H1 (cell line): ENCODE measurements at regions not wholly inside any gene's neighbourhood (a gene's known extent, or its start where the extent isn't known, plus 50 kb on each side); places are given as distances from the start of the nearest gene placed in this dataset.
"Not testable (repeated sequence)": the region's sequence is repeated elsewhere in the genome, so short reads cannot be mapped to it uniquely, and the experiment has no call there.

Source experiments
- CTCF ChIA-PET: fragments of 300-600 bp; sonication (Branson Sonifier 250); formaldehyde crosslinking; loops from one replicate; lab custom pipeline; 2021; ENCODE audit not compliant: partially characterized antibody; lab: Charles Lee
- POLR2A ChIA-PET: fragments of 300-600 bp; sonication (Branson Sonifier 250); formaldehyde crosslinking; loops from one replicate; lab custom pipeline; 2021; ENCODE audit warnings: inconsistent platforms; ENCODE audit not compliant: partially characterized antibody; lab: Charles Lee
- DNase-seq, 2 experiments: peaks; one replicate each; pipeline versions ENCODE4 v3.0.0 to v3.0.0-alpha.2; 2010 to 2022; ENCODE audit warnings: low spot score in 2 of 2, low read depth in 1 of 2, mixed read lengths in 1 of 2
- FAIRE-seq: peaks from 2 replicates; lab custom pipeline; 2011; peaks lifted over from hg19 to GRCh38; lab: Jason Lieb, UNC
- H2AFZ ChIP-seq: 2 replicates; pipeline ENCODE4 v1.8.1; 2012; ENCODE audit warnings: low read length, inconsistent platforms
- H2AK5ac ChIP-seq: 2 replicates; pipeline ENCODE4 v1.6.1; 2013; ENCODE audit warnings: low read depth, low read length
- H2BK120ac ChIP-seq: replicated peaks from 2 replicates; pipeline ENCODE3; 2013; ENCODE audit warnings: low read depth, low read length, inconsistent platforms
- H2BK12ac ChIP-seq: 2 replicates; pipeline ENCODE4 v1.6.1; 2013; ENCODE audit warnings: low read depth, low read length
- H2BK15ac ChIP-seq: 2 replicates; pipeline ENCODE4 v1.6.1; 2013; ENCODE audit warnings: low read length
- H2BK20ac ChIP-seq: 2 replicates; pipeline ENCODE4 v1.6.1; 2013; ENCODE audit warnings: low read length
- H2BK5ac ChIP-seq: 2 replicates; pipeline ENCODE4 v1.6.1; 2013; ENCODE audit warnings: low read depth, low read length
- H3K14ac ChIP-seq: 2 replicates; pipeline ENCODE4 v1.6.1; 2013; ENCODE audit warnings: inconsistent platforms; ENCODE audit not compliant: insufficient read length
- H3K18ac ChIP-seq: 2 replicates; pipeline ENCODE4 v1.6.1; 2013; ENCODE audit warnings: low read length; ENCODE audit errors: extremely low read depth
- H3K23ac ChIP-seq: 2 replicates; pipeline ENCODE4 v1.6.1; 2013; ENCODE audit warnings: inconsistent platforms; ENCODE audit not compliant: insufficient read length
- H3K23me2 ChIP-seq: 2 replicates; pipeline ENCODE4 v1.6.1; 2013; ENCODE audit warnings: low read depth, low read length
- H3K27ac ChIP-seq: 2 replicates; pipeline ENCODE4 v1.6.1; 2011; ENCODE audit warnings: low read depth, low read length, inconsistent platforms
- H3K27me3 ChIP-seq, 4 experiments: replicated peaks in 1 of 4; 1 replicate in 1 of 4; 2 replicates in 3 of 4; pipeline versions ENCODE4 v1.6.1 to v1.8.1; 2011 to 2013; ENCODE audit warnings: low read length in 3 of 4, mild to moderate bottlenecking in 3 of 4, inconsistent platforms in 2 of 4, mixed read lengths in 2 of 4, moderate library complexity in 1 of 4; ENCODE audit not compliant: control insufficient read depth in 3 of 4, insufficient read depth in 3 of 4; ENCODE audit errors: extremely low read depth in 1 of 4
- H3K36me3 ChIP-seq, 4 experiments: 2 replicates each; pipeline versions ENCODE4 v1.6.1 to v1.8.1; 2011 to 2013; ENCODE audit warnings: mild to moderate bottlenecking in 4 of 4, low read length in 3 of 4, moderate library complexity in 2 of 4, control low read depth in 1 of 4, inconsistent platforms in 1 of 4; ENCODE audit not compliant: insufficient read depth in 4 of 4, control insufficient read depth in 2 of 4
- H3K4ac ChIP-seq: replicated peaks from 2 replicates; pipeline ENCODE3; 2013; ENCODE audit warnings: low read length, low read depth, mixed read lengths, inconsistent platforms; ENCODE audit not compliant: insufficient read length
- H3K4me1 ChIP-seq, 4 experiments: replicated peaks in 1 of 4; 1 replicate in 1 of 4; 2 replicates in 3 of 4; pipeline versions ENCODE4 v1.6.1 to v1.8.1; 2011 to 2013; ENCODE audit warnings: low read length in 3 of 4, inconsistent platforms in 2 of 4, mixed read lengths in 1 of 4; ENCODE audit not compliant: insufficient read depth in 4 of 4, control insufficient read depth in 3 of 4
- H3K4me2 ChIP-seq, 2 experiments: 2 replicates each; pipeline versions ENCODE4 v1.6.1 to v1.8.1; 2011 to 2013; ENCODE audit warnings: low read depth in 2 of 2, low read length in 2 of 2, control low read depth in 1 of 2, inconsistent platforms in 1 of 2, mild to moderate bottlenecking in 1 of 2; ENCODE audit not compliant: insufficient read depth in 1 of 2
- H3K4me3 ChIP-seq, 4 experiments: fragments of 200-600, 300-600 bp in 1 of 4; sonication (generic), shearing (Covaris generic), sonication (Bioruptor Twin) in 1 of 4; 2 replicates each; pipeline versions ENCODE4 v1.5.1 to v1.8.1; 2011 to 2016; ENCODE audit warnings: low read length in 4 of 4, low read depth in 3 of 4, control low read depth in 2 of 4, inconsistent platforms in 2 of 4, mild to moderate bottlenecking in 2 of 4, mixed read lengths in 1 of 4, moderate library complexity in 1 of 4; ENCODE audit not compliant: insufficient read depth in 2 of 4; ENCODE audit errors: extremely low read depth in 1 of 4
- H3K56ac ChIP-seq: replicated peaks from 2 replicates; pipeline ENCODE3; 2013; ENCODE audit warnings: low read depth, mild to moderate bottlenecking, mixed read lengths, low read length, inconsistent platforms; ENCODE audit not compliant: insufficient read length
- H3K79me1 ChIP-seq: 2 replicates; pipeline ENCODE4 v1.6.1; 2013; ENCODE audit warnings: low read depth, low read length, control low read depth
- H3K79me2 ChIP-seq, 2 experiments: 2 replicates each; pipeline versions ENCODE4 v1.6.1 to v1.8.1; 2012 to 2013; ENCODE audit warnings: low read length in 2 of 2, mild to moderate bottlenecking in 2 of 2, inconsistent platforms in 1 of 2; ENCODE audit not compliant: insufficient read depth in 2 of 2, control insufficient read depth in 1 of 2
- H3K9ac ChIP-seq, 4 experiments: replicated peaks in 1 of 4; 1 replicate in 1 of 4; 2 replicates in 3 of 4; pipeline versions ENCODE4 v1.6.1 to v1.8.1; 2011 to 2013; ENCODE audit warnings: low read depth in 3 of 4, low read length in 3 of 4, control low read depth in 2 of 4, mild to moderate bottlenecking in 2 of 4, moderate library complexity in 2 of 4, inconsistent platforms in 1 of 4; ENCODE audit errors: extremely low read depth in 1 of 4
- H3K9me3 ChIP-seq, 2 experiments: 2 replicates each; pipeline versions ENCODE4 v1.6.1 to v1.8.1; 2012 to 2013; ENCODE audit warnings: mild to moderate bottlenecking in 2 of 2, moderate library complexity in 2 of 2, control low read depth in 1 of 2, inconsistent platforms in 1 of 2, low read depth in 1 of 2, low read length in 1 of 2, mixed read lengths in 1 of 2; ENCODE audit not compliant: insufficient read depth in 2 of 2
- H4K20me1 ChIP-seq, 2 experiments: replicated peaks in 1 of 2; 2 replicates each; pipeline versions ENCODE3 to v1.8.1; 2011 to 2013; ENCODE audit warnings: inconsistent platforms in 2 of 2, low read length in 2 of 2, mild to moderate bottlenecking in 1 of 2; ENCODE audit not compliant: insufficient read depth in 2 of 2, control insufficient read depth in 1 of 2
- H4K5ac ChIP-seq: 2 replicates; pipeline ENCODE4 v1.6.1; 2013; ENCODE audit warnings: low read length, low read depth, mixed read lengths, inconsistent platforms; ENCODE audit not compliant: insufficient read length
- H4K8ac ChIP-seq: 2 replicates; pipeline ENCODE4 v1.8.0; 2013; ENCODE audit warnings: mild to moderate bottlenecking, moderate library complexity, low read length, inconsistent platforms; ENCODE audit not compliant: insufficient read depth; ENCODE audit errors: extremely low read depth
- H4K91ac ChIP-seq: replicated peaks from 2 replicates; pipeline ENCODE3; 2013; ENCODE audit warnings: low read length, mixed read lengths, inconsistent platforms; ENCODE audit not compliant: insufficient read length
- BCL11A ChIP-seq, 2 experiments: IDR thresholded peaks; one replicate each; pipeline ENCODE4 v1.6.1; 2011; ENCODE audit warnings: low read depth in 2 of 2, low read length in 2 of 2, mild to moderate bottlenecking in 2 of 2
- CBX5 ChIP-seq: fragments of 300-800, 300-1000 bp; sonication (generic); IDR thresholded peaks from 2 replicates; pipeline ENCODE4 v1.7.1; 2016; ENCODE audit warnings: antibody characterized with exemption, low read length, low read depth
- CBX8 ChIP-seq: fragments of 300-800, 300-1000 bp; sonication (generic); IDR thresholded peaks from 2 replicates; pipeline ENCODE4 v1.7.1; 2016; ENCODE audit warnings: low read depth, low read length, borderline replicate concordance
- KDM5A ChIP-seq: fragments of 200-600 bp; IDR thresholded peaks from 2 replicates; pipeline ENCODE4 v1.7.1; 2012; ENCODE audit warnings: mild to moderate bottlenecking, low read length, inconsistent platforms, mixed read lengths
- POU5F1 ChIP-seq: IDR thresholded peaks from 2 replicates; pipeline ENCODE4 v1.6.1; 2011; ENCODE audit warnings: low read depth, mild to moderate bottlenecking, low read length, moderate library complexity
- TAF7 ChIP-seq: optimal IDR thresholded peaks from 2 replicates; pipeline ENCODE3; 2011; ENCODE audit warnings: low read depth, mild to moderate bottlenecking, inconsistent platforms, low read length, moderate library complexity, borderline replicate concordance
- WGBS, 2 experiments: shearing (Covaris generic) in 1 of 2; methylation state at CpG; one replicate each; pipeline versions ENCODE4 v1.1.6 to v1.1.7; 2013 to 2015; ENCODE audit warnings: low lambda C conversion rate in 2 of 2, mixed read lengths in 2 of 2, inconsistent platforms in 1 of 2, low coverage in 1 of 2, missing lambda C conversion rate in 1 of 2; ENCODE audit not compliant: insufficient replicate concordance in 2 of 2, insufficient coverage in 1 of 2, insufficient read length in 1 of 2; ENCODE audit errors: extremely low coverage in 1 of 2, missing lambda C conversion rate in 1 of 2; 5-methylcytosine and 5-hydroxymethylcytosine counted together
- TF ChIP-seq, protein P1 (sequence below): IDR thresholded peaks from 2 replicates; pipeline ENCODE4 v1.6.1; 2012; ENCODE audit warnings: low read length, inconsistent platforms

DNA sequence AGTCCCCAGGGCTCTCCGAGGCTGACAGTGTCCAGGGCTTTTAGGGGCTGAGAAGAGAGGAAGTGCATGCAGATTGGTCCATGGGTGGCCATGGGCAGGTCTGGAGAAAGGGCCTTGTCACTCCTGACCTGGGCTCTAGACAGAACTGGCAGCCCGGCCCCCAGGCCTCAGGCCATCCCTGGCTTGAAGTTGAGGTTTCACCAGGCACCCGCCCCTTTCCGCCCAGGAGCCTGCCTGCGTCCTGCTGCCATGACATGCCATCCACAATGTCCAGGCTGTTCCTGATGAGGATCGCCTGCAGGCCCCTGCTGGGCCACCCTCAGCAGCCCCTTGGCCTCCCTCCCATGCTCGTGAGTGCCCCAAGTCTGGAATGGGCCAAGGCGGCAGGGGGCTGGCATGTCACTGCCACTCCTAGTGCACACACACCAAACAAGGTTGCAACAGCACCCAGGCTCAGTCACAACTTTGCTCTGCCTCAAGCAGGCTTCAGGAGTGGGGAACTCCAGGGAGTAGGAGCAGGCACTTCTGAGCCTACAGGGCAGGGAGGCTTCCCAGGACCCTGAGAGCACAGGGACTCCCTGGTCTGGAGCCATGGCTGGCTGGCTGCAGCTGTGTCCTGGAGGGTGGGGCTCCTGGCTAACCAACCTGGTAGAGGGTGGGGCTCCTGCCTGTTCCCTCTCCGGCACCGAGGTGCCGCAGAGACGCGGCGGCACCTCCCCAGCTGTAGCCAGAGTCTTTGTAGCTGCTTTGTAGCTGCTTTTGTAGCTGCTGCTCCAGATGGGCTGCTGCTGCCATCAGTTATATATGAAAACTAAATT lies 1457.1 kb upstream of the GBE1 start (continued):
- TF ChIP-seq TAF7 (no peak), BCL11A (IDR thresholded peaks at IDR 0.05; ENCODE audit: low read depth in 2 of 2, low read length in 2 of 2) (no peak), KDM5A (no peak), POU5F1 (no peak), CBX8 (no peak), CBX5 (no peak)
- TF ChIP-seq, protein P1, sequence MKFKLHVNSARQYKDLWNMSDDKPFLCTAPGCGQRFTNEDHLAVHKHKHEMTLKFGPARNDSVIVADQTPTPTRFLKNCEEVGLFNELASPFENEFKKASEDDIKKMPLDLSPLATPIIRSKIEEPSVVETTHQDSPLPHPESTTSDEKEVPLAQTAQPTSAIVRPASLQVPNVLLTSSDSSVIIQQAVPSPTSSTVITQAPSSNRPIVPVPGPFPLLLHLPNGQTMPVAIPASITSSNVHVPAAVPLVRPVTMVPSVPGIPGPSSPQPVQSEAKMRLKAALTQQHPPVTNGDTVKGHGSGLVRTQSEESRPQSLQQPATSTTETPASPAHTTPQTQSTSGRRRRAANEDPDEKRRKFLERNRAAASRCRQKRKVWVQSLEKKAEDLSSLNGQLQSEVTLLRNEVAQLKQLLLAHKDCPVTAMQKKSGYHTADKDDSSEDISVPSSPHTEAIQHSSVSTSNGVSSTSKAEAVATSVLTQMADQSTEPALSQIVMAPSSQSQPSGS, result no peak

DNA sequence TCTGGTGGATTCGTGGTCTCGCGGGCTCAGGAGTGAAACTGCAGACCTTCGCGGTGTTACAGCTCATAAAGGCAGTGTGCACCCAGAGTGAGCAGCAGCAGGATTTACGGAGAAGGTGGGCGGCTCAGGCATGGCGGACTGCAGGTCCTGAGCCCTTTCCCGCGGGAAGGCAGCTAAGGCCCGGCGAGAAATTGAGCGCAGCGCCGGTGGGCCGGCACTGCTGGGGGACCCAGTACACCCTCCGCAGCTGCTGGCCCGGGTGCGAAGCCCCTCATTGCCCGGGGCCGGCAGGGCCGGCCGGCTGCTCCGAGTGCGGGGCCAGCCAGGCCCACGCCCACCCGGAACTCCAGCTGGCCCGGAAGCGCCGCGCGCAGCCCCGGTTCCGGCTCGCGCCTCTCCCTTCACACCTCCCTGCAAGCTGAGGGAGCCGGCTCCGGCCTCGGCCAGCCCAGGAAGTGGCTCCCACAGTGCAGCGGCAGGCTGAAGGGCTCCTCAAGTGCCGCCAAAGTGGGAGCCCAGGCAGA lies 1456.2 kb upstream of the GBE1 start:
- H4K8ac ChIP-seq, H3K4me1 ChIP-seq, H2BK12ac ChIP-seq, H3K27ac ChIP-seq, H3K27me3 ChIP-seq, H3K4me3 ChIP-seq, H2BK15ac ChIP-seq, H2BK20ac ChIP-seq, H3K9ac ChIP-seq, H3K56ac ChIP-seq, H3K36me3 ChIP-seq, H4K5ac ChIP-seq, H3K79me1 ChIP-seq, H2BK120ac ChIP-seq, H3K79me2 ChIP-seq, H3K4ac ChIP-seq, DNase-seq, H4K20me1 ChIP-seq, H2BK5ac ChIP-seq, H3K9me3 ChIP-seq, H3K4me2 ChIP-seq, H4K91ac ChIP-seq, CTCF ChIA-PET, H2AK5ac ChIP-seq, H2AFZ ChIP-seq, H3K23ac ChIP-seq, H3K14ac ChIP-seq, H3K18ac ChIP-seq, POLR2A ChIA-PET, H3K23me2 ChIP-seq, FAIRE-seq: not testable (repeated sequence)
- 95% methylated on average over 14 of the region's 41 CpGs; no CpG with 5 or more reads in 1 of the 2 experiments for WGBS, 2 experiments
